ENCODE measurements at regions not wholly inside any gene's neighbourhood (a gene's known extent, or its start where the extent isn't known, plus 50 kb on each side); places are given as distances from the start of the nearest gene placed in this dataset.

DNA sequence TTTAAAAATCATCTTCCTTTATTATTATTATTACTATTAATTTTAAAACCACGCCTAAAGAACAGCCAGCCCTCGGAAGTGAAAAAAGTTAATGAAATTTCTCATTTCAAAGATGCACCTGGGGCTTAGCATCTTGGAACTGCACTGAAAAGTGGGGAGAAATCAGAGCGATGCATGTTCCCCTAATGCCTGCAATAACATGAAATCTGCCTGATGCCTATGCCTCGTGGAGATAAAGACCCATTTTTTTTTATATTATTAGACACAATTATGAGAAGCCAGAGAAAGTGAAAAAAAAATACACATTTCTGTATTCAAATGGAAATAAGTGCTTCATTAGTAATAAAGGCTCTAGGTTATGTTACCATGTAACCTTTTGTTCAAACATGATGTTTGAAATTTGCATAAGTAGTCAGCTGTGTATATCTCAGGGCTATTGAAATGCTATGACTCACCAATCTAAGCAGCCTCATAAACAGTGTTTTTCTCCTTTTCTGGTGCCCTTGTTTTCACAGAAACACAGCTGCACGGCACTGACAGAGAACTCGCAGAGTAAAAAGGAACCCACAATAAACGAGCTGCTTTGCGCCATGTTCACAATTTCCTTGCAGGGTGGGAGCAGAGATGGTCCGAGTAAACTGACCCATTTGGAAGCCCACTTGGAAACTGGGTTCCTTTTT is 175.8 kb upstream of the PRKCQ start:
- DNase-seq: no peak

DNA sequence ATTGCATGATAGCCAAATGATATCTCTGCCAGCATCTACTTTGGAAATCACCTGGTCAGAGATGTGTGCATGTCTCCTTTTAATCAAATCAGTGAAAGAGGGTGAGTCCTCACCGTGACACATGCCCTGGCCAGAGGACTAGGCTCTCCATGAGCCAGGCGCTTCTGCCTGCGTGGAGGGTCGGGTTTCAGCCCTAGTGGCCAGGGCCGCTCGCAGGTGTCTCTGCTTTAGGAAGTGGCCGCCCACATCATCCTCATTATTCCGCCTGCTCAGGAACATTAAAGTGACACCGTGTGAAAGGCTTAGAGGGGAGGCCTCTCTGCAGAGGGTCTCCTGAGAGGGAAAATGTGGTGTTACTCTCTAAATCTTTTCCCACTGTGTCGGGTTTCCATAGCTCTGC is 173.6 kb upstream of the PRKCQ start:
- DNase-seq: no peak

DNA sequence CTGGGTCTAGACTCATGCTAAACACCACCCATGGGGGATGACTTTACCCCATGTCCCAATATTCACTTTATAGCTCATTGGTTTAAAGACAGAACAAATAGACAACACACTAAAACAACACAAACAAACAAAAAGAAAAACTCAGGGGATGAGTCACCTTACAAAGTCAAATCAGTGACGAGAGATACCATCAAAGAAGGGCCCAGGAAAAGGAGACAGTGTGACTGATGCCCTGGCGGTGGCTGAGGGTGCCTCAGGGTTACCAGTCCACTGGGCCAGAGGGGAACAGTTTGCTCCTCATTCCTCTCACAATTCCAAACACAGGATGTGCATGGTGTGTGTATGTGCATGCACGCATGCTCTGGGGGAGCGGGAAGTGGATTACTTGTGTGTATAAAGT is 171.3 kb upstream of the PRKCQ start:
- no peak for DNase-seq

GRCh38 chr10:6748981-6749635 is 169.0 kb upstream of the PRKCQ start:
- DNase-seq: no peak

DNA sequence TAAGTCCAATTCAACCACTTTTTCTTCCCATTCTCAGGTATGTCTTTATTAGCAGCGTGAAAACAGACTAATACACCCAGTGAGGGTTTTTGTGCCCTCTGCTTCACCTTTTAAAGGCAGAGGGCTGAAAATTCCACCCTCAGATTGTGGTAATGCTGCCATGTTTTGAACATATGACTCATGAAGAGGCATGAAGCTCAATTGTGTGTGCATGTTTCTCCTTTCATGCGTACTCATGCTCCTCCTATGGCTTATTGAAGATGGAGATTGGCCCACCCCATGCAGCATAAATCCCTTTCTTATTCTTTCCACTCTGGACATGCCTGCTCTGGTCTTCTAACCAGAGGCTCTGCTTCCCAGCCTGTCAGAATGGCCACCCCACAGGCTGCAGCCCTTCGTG is 168.0 kb upstream of the PRKCQ start:
- DNase-seq: no peak

GRCh38 chr10:6746782-6747181 is 166.7 kb upstream of the PRKCQ start:
- DNase-seq: no peak

DNA sequence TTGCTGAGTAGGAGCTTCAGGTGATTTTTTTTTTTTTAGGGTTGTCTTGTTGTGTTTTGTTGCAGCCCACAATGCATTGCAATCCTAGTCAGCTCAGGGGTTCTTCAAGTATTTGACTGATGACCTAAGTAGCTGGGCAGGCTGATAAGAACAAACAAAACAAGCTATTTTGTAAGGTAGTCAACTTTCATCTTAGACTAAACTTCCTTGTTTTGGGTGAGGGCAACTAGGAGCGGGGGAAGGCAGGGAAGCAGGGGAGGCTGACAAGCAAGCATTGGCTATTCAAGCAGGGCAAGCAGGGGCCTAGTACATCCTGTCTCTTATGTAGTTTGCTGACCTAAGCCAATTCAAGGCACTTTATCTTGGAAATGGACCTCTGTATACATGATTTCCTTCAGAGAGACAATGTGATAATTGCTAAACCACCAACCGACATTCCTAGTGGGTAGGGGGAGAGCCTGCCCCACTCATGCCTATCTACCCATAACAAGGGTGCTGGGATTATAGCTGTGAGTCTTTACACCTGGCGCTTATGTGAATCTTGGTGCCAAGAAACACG is 163.3 kb upstream of the PRKCQ start:
- DNase-seq: no peak

DNA sequence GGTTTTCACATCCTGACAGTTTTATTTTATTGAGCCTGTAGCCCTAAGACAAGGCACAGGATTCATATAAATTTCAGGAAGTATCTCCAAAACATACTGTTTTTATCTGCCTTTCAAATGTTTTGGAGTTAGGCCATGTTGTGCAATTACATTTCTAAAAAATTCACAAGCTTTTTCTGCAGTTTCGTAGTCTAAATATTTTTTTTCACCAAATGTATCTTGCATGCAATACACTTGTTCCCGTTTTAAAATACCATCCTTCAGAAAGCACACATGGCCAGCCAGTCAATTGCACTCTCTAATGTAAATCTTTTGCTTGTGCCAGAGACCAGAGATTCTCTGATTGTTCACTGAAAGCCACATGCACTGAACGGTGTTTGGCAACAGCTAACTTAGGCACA is 161.5 kb upstream of the PRKCQ start:
- no peak for DNase-seq

DNA sequence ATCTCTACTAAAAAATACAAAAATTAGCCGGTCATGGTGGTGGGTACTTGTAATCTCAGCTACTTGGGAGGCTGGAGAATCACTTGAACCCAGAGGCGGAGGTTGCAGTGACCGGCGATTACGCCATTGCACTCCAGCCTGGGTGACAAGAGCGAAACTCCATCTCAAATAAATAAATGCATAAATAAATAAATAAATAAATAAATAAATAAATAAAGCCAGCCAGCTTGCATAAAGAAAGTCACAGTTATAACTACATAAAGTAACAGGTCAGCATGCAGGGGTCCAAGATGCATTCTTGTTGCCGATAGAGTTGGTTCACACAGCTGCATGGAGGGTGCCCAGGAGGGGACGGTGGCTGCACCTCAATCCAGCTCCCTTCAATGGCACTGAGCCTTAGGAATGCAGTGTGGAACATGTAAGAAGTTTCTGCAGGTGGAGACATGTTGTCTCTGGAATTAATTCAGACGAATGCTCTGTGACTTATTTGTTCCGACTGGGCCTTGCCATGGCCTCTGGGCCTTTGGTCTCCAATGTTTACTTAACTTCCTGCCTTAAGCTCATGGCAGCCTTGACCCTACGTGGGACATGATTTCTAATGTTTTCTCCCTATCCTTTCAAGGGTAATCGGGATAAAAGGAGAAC is 159.6 kb upstream of the PRKCQ start:
- no peak for DNase-seq

DNA sequence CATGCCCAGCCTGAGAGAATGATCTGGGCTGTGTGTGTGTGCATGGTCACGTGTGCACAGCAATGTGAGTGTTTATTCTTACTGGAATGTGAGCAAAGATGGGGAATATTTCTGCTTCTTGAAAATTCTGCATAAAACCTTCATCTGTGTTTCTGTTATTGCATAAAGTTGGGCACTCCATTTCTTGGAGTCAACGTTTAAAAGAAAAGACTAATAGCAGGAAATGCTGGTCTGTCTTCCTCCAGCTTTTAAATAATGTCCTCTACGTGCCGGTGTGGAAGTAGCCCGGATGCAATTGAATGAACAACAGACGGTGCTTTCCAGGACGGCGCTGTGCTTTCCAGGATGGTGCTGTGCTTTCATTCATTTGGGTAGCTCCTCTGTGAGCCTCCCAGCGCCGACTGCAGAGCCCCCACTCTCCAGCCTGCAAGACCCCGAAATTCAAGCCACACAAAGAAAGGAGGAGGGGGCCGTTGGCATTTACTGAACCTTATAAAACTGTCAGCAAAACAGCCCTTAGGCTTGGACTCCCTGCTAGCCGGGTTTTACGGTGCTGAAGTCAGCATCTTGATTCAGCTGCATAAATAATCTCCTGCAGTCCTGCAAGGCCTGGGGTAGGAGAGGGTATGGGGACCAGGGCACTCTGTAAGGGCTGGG is 158.2 kb upstream of the PRKCQ start:
- DNase-seq: no peak

GRCh38 chr10:6737758-6738111 is 157.7 kb upstream of the PRKCQ start:
- no peak for DNase-seq

DNA sequence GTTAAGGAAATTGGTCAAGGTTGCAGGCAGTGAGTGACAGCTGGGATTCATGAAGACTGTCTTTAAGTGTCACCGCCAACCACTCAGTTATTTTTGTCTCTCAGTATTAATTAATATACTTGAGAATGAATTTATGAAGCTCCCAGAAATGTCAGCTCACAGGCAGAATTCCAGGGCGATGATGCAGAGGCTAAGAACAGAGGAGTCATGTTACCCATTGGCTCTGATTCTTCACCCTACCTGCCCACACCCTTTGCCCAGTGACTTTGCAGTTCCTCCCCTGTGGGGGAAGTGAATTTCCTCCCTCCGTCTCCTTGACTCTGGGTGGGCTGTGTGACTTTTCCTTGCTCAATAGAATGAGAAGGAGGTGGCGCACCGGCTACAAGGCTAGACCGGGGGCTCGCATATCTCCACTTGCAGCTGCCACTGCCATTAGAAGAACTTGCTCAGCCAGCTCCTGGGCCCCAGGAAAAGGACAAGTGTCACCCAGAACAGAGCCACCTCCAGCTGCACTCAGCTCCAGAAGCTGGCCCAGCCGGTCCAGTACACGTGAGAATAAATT is 157.1 kb upstream of the PRKCQ start:
- DNase-seq: no peak

GRCh38 chr10:6734286-6734685 is 154.2 kb upstream of the PRKCQ start:
- no peak for DNase-seq

GRCh38 chr10:6729861-6730344 is 149.8 kb upstream of the PRKCQ start:
- no peak for DNase-seq

DNA sequence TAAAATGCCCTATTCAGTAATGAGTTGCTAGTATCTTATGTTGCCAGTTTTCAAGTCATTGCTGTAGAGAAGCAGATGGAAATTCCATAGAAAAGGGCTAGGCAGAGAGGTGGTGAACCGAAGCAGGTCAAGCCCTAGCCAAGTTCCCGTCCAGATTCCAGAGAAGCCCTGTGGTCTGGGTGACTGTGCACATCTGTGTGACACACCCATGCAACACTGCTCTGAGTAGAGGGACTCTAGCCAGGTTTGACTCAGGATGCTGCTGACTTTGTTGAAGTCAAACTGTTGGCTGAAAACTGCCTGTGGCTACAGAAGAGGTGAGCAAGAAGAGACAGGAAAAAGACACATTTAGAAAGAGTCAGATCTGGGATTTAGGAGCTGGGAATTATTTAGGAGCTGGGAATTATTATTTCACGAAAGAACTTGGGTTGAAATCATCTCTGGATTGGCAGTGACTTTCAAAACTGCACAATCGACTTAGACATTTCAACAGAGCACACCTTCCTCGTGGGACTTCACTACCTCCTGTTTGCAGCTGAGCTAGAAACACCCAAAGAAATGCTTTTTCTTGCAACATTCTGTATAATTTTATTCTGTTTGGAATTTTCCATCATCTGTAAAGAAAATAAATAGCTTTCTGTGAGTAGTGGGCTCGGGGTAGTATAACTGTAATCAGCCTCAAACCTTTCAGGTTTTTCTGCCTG is 149.1 kb upstream of the PRKCQ start:
- no peak for DNase-seq

DNA sequence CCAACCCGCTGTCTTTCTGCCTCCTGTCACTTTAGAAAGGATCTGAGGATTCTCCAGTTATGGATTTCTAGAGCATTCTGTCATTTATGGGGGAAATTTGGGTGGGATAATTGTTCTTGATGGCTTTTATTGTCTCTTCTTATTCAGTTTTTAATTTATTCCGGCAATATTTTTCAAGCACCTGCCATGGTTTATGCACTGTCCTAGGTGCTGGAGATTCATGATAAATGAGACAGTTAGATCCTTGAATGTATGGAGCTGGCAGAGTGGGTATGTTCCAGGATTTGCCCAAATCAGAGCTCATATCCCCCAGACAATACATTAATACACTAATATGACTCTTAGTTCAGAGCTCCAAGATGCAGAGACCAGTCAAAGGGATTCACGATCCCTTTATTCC is 146.8 kb upstream of the PRKCQ start:
- no peak for DNase-seq

- no peak for DNase-seq
These were observed 142.5 kb upstream of the PRKCQ start for GRCh38 chr10:6722616-6723004.

GRCh38 chr10:6721964-6722615 is 142.0 kb upstream of the PRKCQ start:
- no peak for DNase-seq

GRCh38 chr10:6721480-6721879 is 141.4 kb upstream of the PRKCQ start:
- no peak for DNase-seq

- no peak for DNase-seq
These were observed 139.5 kb upstream of the PRKCQ start for GRCh38 chr10:6719561-6719960.

DNA sequence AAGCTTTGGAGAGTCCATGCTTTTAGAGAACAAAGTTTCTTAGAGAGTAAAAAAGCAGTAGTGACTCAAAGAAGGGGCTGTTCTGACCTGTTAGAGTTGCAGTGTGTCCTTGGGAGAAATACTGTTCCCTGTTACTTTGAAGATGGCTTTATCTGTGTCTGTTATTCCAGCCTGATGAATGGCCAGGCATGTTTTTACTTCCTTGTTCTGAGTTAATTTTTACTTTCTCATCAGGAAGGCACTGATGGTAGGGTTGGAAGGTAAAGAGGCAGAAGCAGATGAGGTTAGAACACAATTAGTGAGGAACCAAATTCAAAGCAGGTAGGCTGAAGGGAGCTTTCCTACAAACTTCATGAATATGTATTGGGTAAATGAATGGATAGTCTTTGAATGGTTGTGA is 138.5 kb upstream of the PRKCQ start:
- no peak for DNase-seq

DNA sequence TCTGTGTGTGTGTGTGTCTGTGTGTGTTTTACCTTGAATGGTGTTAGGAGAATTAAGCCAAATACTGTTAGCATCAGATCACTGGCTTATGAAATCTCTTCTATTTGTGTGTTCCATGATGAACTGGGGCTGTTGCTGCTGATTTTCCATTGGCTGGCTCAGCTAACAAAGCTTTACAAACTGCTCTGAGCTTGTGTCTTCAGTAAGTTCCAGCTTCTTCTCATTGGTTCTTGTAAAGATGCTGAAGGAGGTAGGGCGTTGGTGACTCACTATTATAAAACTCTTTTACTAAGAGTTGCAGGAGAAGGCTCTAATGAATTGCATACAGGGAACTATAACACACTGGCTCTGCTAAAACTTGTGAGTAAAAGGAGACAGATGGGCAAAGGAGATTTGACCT is 136.4 kb upstream of the PRKCQ start:
- DNase-seq: no peak

Data from NCI-H146 (cell line).